ENCODE measurements at regions not wholly inside any gene's neighbourhood (a gene's known extent, or its start where the extent isn't known, plus 50 kb on each side); places are given as distances from the start of the nearest gene placed in this dataset.

DNA sequence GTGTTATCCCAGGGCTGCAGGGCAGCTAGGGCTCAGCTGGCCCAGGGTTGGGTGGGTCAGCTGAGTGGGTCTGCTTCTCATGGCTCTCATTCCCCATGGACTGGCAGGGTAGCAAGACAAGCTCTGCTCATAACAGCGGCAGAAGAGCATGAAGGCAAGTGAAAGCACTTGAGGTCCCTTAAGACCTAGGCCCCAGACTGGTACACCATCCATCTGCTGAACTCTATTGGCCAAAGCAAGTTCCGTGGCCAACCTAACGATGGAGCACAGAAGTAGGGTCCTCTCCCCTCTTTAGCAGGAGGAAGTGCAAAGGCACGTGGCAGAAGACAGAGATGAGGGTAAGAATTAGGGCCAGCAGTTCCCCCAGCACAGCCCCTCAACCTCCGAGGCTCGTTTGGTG, 174.3 kb upstream of the TOPAZ1 start:
- intact Hi-C loops (cut with DNase I), result no loop called here
- Histone ChIP-seq H3K9me3 (no peaks in the 10 kb centered on the region), H3K27me3 (no peaks in the 10 kb centered on the region), H3K36me3 (no peaks in the 10 kb centered on the region), H3K4me1 (no peaks in the 10 kb centered on the region), H3K27ac (no peak overlapping the region), H3K9ac (ENCODE audit: low read depth in 2 of 2, low read length in 2 of 2) (no peak overlapping the region), H3K4me3 (no peak overlapping the region)
- TF ChIP-seq, protein P1, sequence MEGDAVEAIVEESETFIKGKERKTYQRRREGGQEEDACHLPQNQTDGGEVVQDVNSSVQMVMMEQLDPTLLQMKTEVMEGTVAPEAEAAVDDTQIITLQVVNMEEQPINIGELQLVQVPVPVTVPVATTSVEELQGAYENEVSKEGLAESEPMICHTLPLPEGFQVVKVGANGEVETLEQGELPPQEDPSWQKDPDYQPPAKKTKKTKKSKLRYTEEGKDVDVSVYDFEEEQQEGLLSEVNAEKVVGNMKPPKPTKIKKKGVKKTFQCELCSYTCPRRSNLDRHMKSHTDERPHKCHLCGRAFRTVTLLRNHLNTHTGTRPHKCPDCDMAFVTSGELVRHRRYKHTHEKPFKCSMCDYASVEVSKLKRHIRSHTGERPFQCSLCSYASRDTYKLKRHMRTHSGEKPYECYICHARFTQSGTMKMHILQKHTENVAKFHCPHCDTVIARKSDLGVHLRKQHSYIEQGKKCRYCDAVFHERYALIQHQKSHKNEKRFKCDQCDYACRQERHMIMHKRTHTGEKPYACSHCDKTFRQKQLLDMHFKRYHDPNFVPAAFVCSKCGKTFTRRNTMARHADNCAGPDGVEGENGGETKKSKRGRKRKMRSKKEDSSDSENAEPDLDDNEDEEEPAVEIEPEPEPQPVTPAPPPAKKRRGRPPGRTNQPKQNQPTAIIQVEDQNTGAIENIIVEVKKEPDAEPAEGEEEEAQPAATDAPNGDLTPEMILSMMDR (IDR thresholded peaks at IDR 0.05), result no peak
- no peak for DNase-seq

DNA sequence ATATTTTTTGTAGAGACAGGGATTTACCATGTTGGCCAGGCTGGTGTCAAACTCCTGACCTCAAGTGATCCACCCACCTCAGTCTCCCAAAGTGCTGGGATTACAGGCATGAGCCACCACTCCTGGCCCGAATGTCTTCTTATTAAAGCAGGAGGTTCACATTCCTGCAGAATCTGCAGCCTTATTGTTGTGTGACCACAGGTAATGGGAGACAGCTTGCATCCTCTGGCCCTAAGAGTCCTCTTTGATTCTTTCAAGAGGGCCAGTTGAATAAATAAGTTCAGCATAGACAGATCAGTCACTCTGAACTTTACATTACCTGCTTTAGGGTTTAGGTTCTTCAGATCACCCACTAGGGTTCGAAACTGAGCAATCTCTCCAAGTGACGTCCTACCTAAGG, 172.9 kb upstream of the TOPAZ1 start:
- Histone ChIP-seq H3K9ac (ENCODE audit: low read depth in 2 of 2, low read length in 2 of 2) (no peak overlapping the region), H3K4me3 (no peak overlapping the region), H3K4me1 (no peaks in the 10 kb centered on the region), H3K36me3 (no peaks in the 10 kb centered on the region), H3K27ac (no peak overlapping the region), H3K9me3 (no peaks in the 10 kb centered on the region), H3K27me3 (no peaks in the 10 kb centered on the region)
- intact Hi-C loops (cut with DNase I), result no loop called here
- no peak for DNase-seq
- TF ChIP-seq, protein P1 (IDR thresholded peaks at IDR 0.05), result no peak

DNA sequence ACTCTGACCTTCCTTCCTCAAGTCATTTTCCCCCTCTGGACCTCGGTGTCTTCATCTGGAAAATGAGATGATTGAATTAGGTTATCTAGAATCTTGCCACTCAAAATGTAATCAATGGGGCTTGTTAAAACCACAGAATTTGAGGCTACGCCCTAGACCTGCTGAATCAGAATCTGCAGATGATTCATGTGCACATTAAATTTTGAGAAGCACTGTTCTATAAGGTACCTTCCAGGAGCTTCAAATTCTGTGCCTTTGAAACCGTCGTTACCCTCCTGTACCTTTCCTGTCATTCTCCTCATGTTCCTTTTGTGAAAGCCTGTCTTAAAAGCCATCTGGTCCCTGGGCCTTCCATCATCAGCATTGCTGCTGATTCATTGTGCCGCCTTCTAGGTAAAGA, 172.4 kb upstream of the TOPAZ1 start:
- DNase-seq, result no peak
- H3K4me3 ChIP-seq, result no peak overlapping the region

DNA sequence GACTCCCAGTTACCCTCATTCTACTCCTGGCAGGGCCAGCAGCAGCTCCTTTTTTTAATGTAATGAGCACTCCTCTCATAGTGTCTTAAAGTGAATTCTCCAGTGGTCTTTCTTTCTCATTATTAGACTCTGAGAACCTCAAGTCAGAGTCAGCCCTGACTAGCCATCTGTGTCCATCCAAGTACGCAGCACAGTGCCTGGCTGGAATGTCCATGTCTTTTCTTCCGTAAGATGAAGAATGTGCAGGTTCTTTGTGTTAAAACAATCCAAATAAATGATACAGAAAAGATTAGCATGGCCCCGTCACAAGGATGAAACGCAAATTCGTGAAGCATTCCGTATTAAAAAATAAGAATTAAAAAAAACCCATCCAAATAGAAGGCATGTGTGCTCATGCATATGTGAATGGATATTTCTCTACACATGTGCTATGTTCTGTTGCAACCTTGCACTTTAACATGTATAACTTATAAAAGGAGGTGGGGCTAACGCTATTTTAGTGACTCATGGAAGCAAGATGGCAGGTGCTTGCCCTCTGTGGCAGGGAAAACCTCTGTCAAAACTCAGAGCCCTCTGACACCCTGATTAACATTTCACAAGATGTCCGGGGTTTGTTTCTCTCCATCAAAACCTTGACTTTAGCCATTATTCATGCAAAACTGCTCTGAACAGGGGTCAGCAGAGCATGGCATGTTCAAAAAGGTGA, 170.7 kb upstream of the TOPAZ1 start:
- H3K36me3 ChIP-seq, result no peaks in the 10 kb centered on the region
- no peak overlapping the region for H3K27ac ChIP-seq
- no peak for DNase-seq
- TF ChIP-seq, protein P1 (IDR thresholded peaks at IDR 0.05), result no peak
- no peaks in the 10 kb centered on the region for H3K4me1 ChIP-seq
- H3K4me3 ChIP-seq, result no peak overlapping the region
- intact Hi-C loops (cut with DNase I), result no loop called here
- H3K9me3 ChIP-seq, result no peaks in the 10 kb centered on the region
- no peak overlapping the region for H3K9ac ChIP-seq (ENCODE audit: low read depth in 2 of 2, low read length in 2 of 2)
- no peaks in the 10 kb centered on the region for H3K27me3 ChIP-seq

More for the DNA sequence above, 172.4 kb upstream of the TOPAZ1 start:
- TF ChIP-seq, protein P1 (IDR thresholded peaks at IDR 0.05), result no peak
- H3K27ac ChIP-seq, result no peak overlapping the region
- no peaks in the 10 kb centered on the region for H3K4me1 ChIP-seq
- H3K9ac ChIP-seq (ENCODE audit: low read depth in 2 of 2, low read length in 2 of 2), result no peak overlapping the region
- no peaks in the 10 kb centered on the region for H3K27me3 ChIP-seq
- no peaks in the 10 kb centered on the region for H3K9me3 ChIP-seq
- no peaks in the 10 kb centered on the region for H3K36me3 ChIP-seq
- intact Hi-C loops (cut with DNase I), result no loop called here

DNA sequence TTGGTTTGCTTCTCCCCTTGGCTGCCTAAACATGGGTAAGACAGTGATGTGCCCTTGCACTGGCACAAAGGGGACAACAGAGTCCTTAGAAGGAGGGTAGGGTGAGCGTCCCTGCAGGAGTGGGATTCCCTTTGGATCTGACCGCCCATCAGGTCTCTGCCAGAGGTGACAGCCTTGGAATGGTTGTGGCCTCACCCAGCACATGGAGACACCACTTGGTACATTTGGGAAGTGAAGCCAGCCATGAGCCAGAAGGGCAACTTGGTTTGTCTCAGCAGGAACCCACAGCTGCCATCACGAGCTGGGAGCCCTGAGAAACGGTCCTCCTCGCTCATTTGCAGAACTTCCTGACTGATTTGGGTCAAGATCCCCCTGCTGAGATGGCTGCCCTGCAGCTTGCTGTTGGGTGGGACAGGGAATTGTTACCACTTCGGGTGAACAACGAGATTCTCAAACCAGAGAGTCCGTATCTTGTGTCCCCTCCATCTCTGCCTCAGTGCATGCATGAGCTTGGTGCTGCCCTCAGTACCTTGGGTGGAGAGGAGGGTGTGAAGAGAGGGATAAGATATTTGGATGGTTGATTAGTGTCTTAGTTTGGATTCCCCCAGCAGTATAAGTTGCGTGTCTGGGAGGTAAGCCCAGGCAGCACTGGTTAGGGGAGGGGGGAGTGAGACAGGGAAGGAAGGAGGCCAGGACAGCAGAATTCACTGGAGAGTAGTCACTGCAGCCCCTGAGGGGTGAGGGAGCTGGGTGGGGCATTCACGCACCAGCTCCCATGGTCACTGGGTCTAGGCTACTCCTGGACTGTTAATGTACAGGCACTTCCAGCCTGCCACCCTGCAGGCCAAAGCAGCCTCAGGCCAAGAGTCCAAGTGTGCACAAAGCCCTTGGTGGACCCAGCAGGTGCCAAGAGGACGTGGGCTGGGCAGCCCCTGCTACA, 168.8 kb upstream of the TOPAZ1 start:
- Histone ChIP-seq H3K4me1 (no peaks in the 10 kb centered on the region), H3K27ac (no peak overlapping the region), H3K4me3 (no peak overlapping the region), H3K9ac (ENCODE audit: low read depth in 2 of 2, low read length in 2 of 2) (no peak overlapping the region), H3K36me3 (no peaks in the 10 kb centered on the region), H3K9me3 (no peaks in the 10 kb centered on the region), H3K27me3 (no peaks in the 10 kb centered on the region)
- intact Hi-C loops (cut with DNase I), result no loop called here
- TF ChIP-seq, protein P1 (IDR thresholded peaks at IDR 0.05), result no peak
- no peak for DNase-seq

Data from colonic mucosa (tissue), 4 donors.